Astrocyte of the cerebellum (primary cell): ENCODE measurements at regions not wholly inside any gene's neighbourhood (a gene's known extent, or its start where the extent isn't known, plus 50 kb on each side); places are given as distances from the start of the nearest gene placed in this dataset.

Source experiments
- DNase-seq: peaks from one replicate; pipeline ENCODE4 v3.0.0-alpha.2; 2011; ENCODE audit warnings: low read depth
- H3K4me3 ChIP-seq: 2 replicates; pipeline ENCODE4 v1.5.1; 2011; ENCODE audit warnings: mild to moderate bottlenecking, low read depth, low read length, moderate library complexity
- CTCF ChIP-seq: IDR thresholded peaks from 2 replicates; pipeline ENCODE4 v1.5.1; 2012; ENCODE audit warnings: low read length, low read depth, moderate library complexity, mild to moderate bottlenecking; ENCODE audit errors: missing control alignments
- in situ Hi-C: cut with HindIII; loops from 2 replicates; pipeline ENCODE4 v1.10.0; 2017; ENCODE audit warnings: low sequenced_read_pairs

GRCh38 chrX:16251782-16252181 lies 84.5 kb downstream of the MAGEB17 start:
- no peak for DNase-seq
- H3K4me3 ChIP-seq: no peak overlapping the region
- no peak for TF ChIP-seq CTCF
- in situ Hi-C loops: no loop called here

- H3K4me3 ChIP-seq: no peak overlapping the region
- in situ Hi-C loops: no loop called here
- no peak for TF ChIP-seq CTCF
- DNase-seq: no peak
Measured at GRCh38 chrX:16258882-16259281, 91.6 kb downstream of the MAGEB17 start.

GRCh38 chrX:16267431-16267830 lies 100.2 kb downstream of the MAGEB17 start:
- in situ Hi-C loops: no loop called here
- H3K4me3 ChIP-seq: no peak overlapping the region
- no peak for TF ChIP-seq CTCF
- DNase-seq: no peak

- H3K4me3 ChIP-seq: no peak overlapping the region
- in situ Hi-C loops: no loop called here
- DNase-seq: no peak
- no peak for TF ChIP-seq CTCF
Measured at GRCh38 chrX:16268206-16268605, 100.9 kb downstream of the MAGEB17 start.

GRCh38 chrX:16278927-16279326 lies 111.6 kb downstream of the MAGEB17 start:
- no peak for DNase-seq
- in situ Hi-C loops: no loop called here
- TF ChIP-seq CTCF: no peak
- no peak overlapping the region for H3K4me3 ChIP-seq

GRCh38 chrX:16282209-16282608 lies 114.9 kb downstream of the MAGEB17 start:
- TF ChIP-seq CTCF: no peak
- in situ Hi-C loops: no loop called here
- H3K4me3 ChIP-seq: no peak overlapping the region
- no peak for DNase-seq

- no peak overlapping the region for H3K4me3 ChIP-seq
- in situ Hi-C loops: no loop called here
- DNase-seq: no peak
- TF ChIP-seq CTCF: no peak
Measured at GRCh38 chrX:16284842-16285241, 117.6 kb downstream of the MAGEB17 start.
